Ureter (tissue), 1 donor: ENCODE measurements at regions not wholly inside any gene's neighbourhood (a gene's known extent, or its start where the extent isn't known, plus 50 kb on each side); places are given as distances from the start of the nearest gene placed in this dataset.

Source experiments
- DNase-seq: peaks from one replicate; pipeline ENCODE4 v3.0.0-alpha.2; 2020; ENCODE audit warnings: low spot score
- donor health status: DM: yes; HTN: yes; CAD: no.

- DNase-seq: no peak
These were observed 217.4 kb upstream of the ATP11B start for GRCh38 chr3:182575941-182576340.

GRCh38 chr3:182583545-182583944, 209.8 kb upstream of the ATP11B start:
- no peak for DNase-seq

- no peak for DNase-seq
These were observed 207.7 kb upstream of the ATP11B start for GRCh38 chr3:182585532-182586150.

- no peak for DNase-seq
These were observed 200.6 kb upstream of the ATP11B start for GRCh38 chr3:182592747-182593146.

GRCh38 chr3:182596676-182597410, 196.5 kb upstream of the ATP11B start:
- no peak for DNase-seq

GRCh38 chr3:182597621-182598041, 195.7 kb upstream of the ATP11B start:
- DNase-seq: no peak

DNA sequence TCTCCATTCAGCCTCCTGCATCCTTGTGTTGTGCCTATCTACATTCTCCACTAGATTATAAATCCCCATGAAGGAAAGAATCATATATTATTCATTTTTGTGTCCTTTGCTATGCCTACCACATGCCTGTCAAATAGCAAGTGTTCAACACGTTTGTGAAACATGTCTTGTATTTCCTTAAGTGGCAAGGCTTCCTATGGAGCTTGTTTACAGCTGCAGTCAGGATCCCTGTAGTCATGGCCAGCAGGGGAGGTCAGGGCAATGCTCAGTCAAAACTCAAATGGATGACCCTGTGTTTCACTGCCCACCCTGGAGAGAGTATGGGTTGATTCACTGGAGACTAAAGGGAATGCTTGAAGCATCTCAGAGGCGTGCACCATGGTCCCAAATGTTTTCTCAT, 191.7 kb upstream of the ATP11B start:
- no peak for DNase-seq

GRCh38 chr3:182603501-182603900, 189.8 kb upstream of the ATP11B start:
- no peak for DNase-seq

GRCh38 chr3:182605882-182606611, 187.3 kb upstream of the ATP11B start:
- DNase-seq: no peak

DNA sequence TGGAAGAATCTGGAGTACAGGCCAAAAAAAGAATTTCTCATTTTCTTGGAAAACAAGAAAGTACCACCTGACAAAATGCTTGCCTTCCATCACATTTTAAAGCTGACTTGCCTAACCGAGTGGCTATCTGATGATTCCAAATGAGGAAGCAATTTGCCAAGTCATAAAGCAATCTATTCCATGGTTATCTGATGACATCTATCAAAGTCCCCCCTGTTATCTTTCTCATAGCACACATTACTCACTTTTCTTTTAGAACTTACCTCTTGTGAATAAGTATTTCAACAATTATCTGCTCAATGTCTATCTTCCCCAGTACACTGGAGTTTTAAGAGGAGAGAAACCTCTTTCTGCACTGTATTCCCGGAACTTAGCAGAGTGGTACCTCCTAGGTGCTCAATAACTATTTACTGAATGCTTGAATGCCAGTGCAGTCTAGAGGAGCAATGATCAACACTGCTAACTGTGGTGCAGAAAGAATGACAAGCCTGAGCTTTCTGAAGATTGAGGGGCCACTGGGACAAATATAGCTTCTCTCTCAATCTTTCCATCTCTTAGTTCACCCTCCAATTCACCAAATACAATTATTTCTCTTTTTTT, 186.3 kb upstream of the ATP11B start:
- no peak for DNase-seq

DNA sequence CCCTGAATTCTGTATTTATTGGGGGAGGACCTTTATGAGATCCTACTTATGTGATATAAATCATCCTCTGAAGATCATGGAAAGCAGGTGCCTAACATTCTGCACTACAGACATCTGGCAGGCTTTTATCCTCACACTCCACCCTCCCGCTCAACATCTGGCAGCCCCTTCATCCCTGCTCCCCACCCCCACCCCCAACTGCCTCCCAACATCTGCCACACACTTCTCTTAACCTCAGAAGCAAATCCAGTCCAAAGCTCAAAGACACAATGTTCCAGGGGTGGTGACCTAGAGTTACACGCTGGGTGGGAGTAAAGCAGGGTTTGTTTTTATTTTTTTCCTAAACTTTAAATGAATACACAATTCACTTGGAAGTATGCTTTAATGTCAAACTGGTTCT, 184.5 kb upstream of the ATP11B start:
- no peak for DNase-seq

DNA sequence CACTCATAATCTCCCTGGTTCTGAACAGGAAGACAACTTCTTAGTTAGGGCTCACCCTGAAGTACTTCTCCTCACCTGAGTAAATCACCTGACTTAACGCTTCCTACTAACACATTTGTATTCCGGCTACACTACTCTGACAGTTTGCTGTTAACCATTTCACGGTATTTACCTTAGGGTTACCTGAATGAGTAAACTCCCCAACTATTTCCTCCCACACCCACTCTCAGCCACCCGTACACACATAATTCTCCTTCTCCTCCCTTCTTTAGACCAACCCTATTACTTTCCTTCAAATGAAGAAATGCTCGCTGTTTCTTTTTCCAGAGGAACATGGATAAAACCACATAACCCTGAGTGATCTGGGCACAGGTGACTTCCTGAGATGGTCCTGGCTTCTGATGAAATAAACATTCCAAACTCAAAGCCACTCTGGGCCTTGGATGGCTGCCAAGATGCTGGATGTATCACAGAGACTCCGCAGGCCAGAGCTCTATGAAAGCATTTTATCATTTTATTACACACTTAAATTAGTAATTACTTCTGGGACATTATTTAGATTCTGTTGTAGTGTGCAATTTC, 183.6 kb upstream of the ATP11B start:
- DNase-seq: no peak

GRCh38 chr3:182612332-182612731, 181.0 kb upstream of the ATP11B start:
- DNase-seq: no peak

- DNase-seq: no peak
These were observed 175.8 kb upstream of the ATP11B start for GRCh38 chr3:182617500-182617899.

GRCh38 chr3:182618085-182618732, 175.1 kb upstream of the ATP11B start:
- no peak for DNase-seq

GRCh38 chr3:182618981-182619591, 174.2 kb upstream of the ATP11B start:
- DNase-seq: no peak

- DNase-seq: no peak
These were observed 172.4 kb upstream of the ATP11B start for GRCh38 chr3:182620723-182621434.

- DNase-seq: no peak
These were observed 171.7 kb upstream of the ATP11B start for GRCh38 chr3:182621435-182622240.

- DNase-seq: no peak
These were observed 171.1 kb upstream of the ATP11B start for GRCh38 chr3:182622241-182622545.
